ENCODE measurements at regions not wholly inside any gene's neighbourhood (a gene's known extent, or its start where the extent isn't known, plus 50 kb on each side); places are given as distances from the start of the nearest gene placed in this dataset.

- DNase-seq (ENCODE audit: low spot score) = no peak
These were observed 228.6 kb upstream of the TMEM72 start for GRCh38 chr10:44682507-44682906.

GRCh38 chr10:44684661-44685060 lies 226.5 kb upstream of the TMEM72 start:
- DNase-seq (ENCODE audit: low spot score) = no peak

GRCh38 chr10:44685220-44685619 lies 225.9 kb upstream of the TMEM72 start:
- DNase-seq (ENCODE audit: low spot score) = no peak

- DNase-seq (ENCODE audit: low spot score) = no peak
These were observed 225.4 kb upstream of the TMEM72 start for GRCh38 chr10:44685747-44686146.

- DNase-seq (ENCODE audit: low spot score) = no peak
These were observed 221.8 kb upstream of the TMEM72 start for GRCh38 chr10:44689368-44689767.

- no peak for DNase-seq (ENCODE audit: low spot score)
These were observed 214.6 kb upstream of the TMEM72 start for GRCh38 chr10:44696496-44696895.

- no peak for DNase-seq (ENCODE audit: low spot score)
These were observed 214.0 kb upstream of the TMEM72 start for GRCh38 chr10:44697116-44697515.

GRCh38 chr10:44702531-44702930 lies 208.6 kb upstream of the TMEM72 start:
- no peak for DNase-seq (ENCODE audit: low spot score)

- DNase-seq (ENCODE audit: low spot score) = no peak
These were observed 207.6 kb upstream of the TMEM72 start for GRCh38 chr10:44703241-44704155.

GRCh38 chr10:44704616-44705015 lies 206.5 kb upstream of the TMEM72 start:
- DNase-seq (ENCODE audit: low spot score) = no peak

- no peak for DNase-seq (ENCODE audit: low spot score)
These were observed 204.4 kb upstream of the TMEM72 start for GRCh38 chr10:44706745-44707144.

GRCh38 chr10:44713307-44713706 lies 197.8 kb upstream of the TMEM72 start:
- DNase-seq (ENCODE audit: low spot score) = no peak

- DNase-seq (ENCODE audit: low spot score) = no peak
These were observed 196.7 kb upstream of the TMEM72 start for GRCh38 chr10:44714451-44714850.

- DNase-seq (ENCODE audit: low spot score) = no peak
These were observed 196.0 kb upstream of the TMEM72 start for GRCh38 chr10:44715136-44715535.

GRCh38 chr10:44716470-44717015 lies 194.6 kb upstream of the TMEM72 start:
- DNase-seq (ENCODE audit: low spot score) = no peak

- no peak for DNase-seq (ENCODE audit: low spot score)
These were observed 188.1 kb upstream of the TMEM72 start for GRCh38 chr10:44723082-44723481.

- DNase-seq (ENCODE audit: low spot score) = no peak
These were observed 187.4 kb upstream of the TMEM72 start for GRCh38 chr10:44723619-44724325.

- DNase-seq (ENCODE audit: low spot score) = no peak
These were observed 186.5 kb upstream of the TMEM72 start for GRCh38 chr10:44724415-44725174.

- DNase-seq (ENCODE audit: low spot score) = no peak
These were observed 185.7 kb upstream of the TMEM72 start for GRCh38 chr10:44725404-44725803.

- DNase-seq (ENCODE audit: low spot score) = no peak
These were observed 179.9 kb upstream of the TMEM72 start for GRCh38 chr10:44731283-44731682.

- no peak for DNase-seq (ENCODE audit: low spot score)
These were observed 177.3 kb upstream of the TMEM72 start for GRCh38 chr10:44733501-44734488.
